Peyer's patch (tissue), 4 donors: ENCODE measurements at regions not wholly inside any gene's neighbourhood (a gene's known extent, or its start where the extent isn't known, plus 50 kb on each side); places are given as distances from the start of the nearest gene placed in this dataset.

ENCODE experiments used
- DNase-seq, 3 donors: peaks; one replicate each; pipeline ENCODE4 v3.0.0-alpha.2; 2017 to 2019
- H3K27ac ChIP-seq, 4 donors: fragments of 200-600 bp; sonication (generic); one replicate each; pipeline ENCODE4 v1.5.1; 2016 to 2019
- H3K27me3 ChIP-seq, 2 donors: fragments of 200-600 bp; sonication (generic); one replicate each; pipeline ENCODE4 v1.5.1; 2019
- H3K36me3 ChIP-seq, 3 donors: fragments of 200-600 bp; sonication (generic); one replicate each; pipeline ENCODE4 v1.5.1; 2016 to 2019
- H3K4me1 ChIP-seq, 4 donors: fragments of 200-600 bp; sonication (generic); one replicate each; pipeline ENCODE4 v1.5.1; 2016 to 2019
- H3K4me3 ChIP-seq, 4 donors: fragments of 200-600 bp; sonication (generic); 1 replicate in 3 of 4; 2 replicates in 1 of 4; pipeline ENCODE4 v1.5.1; 2016 to 2019; ENCODE audit warnings: mild to moderate bottlenecking in 1 of 4
- H3K9me3 ChIP-seq, 4 donors: fragments of 200-600 bp; sonication (generic); one replicate each; pipeline ENCODE4 v1.5.1; 2016 to 2019; ENCODE audit warnings: mild to moderate bottlenecking in 1 of 4
- CTCF ChIP-seq, 6 experiments: fragments of 450-650 bp in 4 of 6; fragments of 200-600 bp in 2 of 6; sonication (generic) in 1 of 6; IDR thresholded peaks; one replicate each; pipeline ENCODE4 v1.5.1; 2017 to 2019; ENCODE audit warnings: antibody characterized with exemption in 6 of 6, mild to moderate bottlenecking in 3 of 6, moderate library complexity in 1 of 6
- POLR2A ChIP-seq, 2 donors: fragments of 450-650 bp; IDR thresholded peaks; one replicate each; pipeline ENCODE4 v1.5.1; 2017; ENCODE audit warnings: antibody characterized with exemption in 2 of 2, mild to moderate bottlenecking in 2 of 2, moderate library complexity in 2 of 2

GRCh38 chr11:134719397-134719796 lies 307.4 kb upstream of the B3GAT1 start:
- no peaks in the 10 kb centered on the region for H3K36me3 ChIP-seq
- no peaks in the 10 kb centered on the region for H3K4me1 ChIP-seq
- H3K27me3 ChIP-seq = no peaks in the 10 kb centered on the region
- no peak for DNase-seq
- TF ChIP-seq CTCF (IDR thresholded peaks at IDR 0.05) (no peak), POLR2A (IDR thresholded peaks at IDR 0.05) (no peak)
- H3K4me3 ChIP-seq = no peak overlapping the region
- no peak overlapping the region for H3K27ac ChIP-seq
- no peaks in the 10 kb centered on the region for H3K9me3 ChIP-seq

- no peak overlapping the region for H3K27ac ChIP-seq
- TF ChIP-seq CTCF (IDR thresholded peaks at IDR 0.05) (no peak), POLR2A (IDR thresholded peaks at IDR 0.05) (no peak)
Measured at GRCh38 chr11:134716582-134716981, 304.5 kb upstream of the B3GAT1 start.

GRCh38 chr11:134714021-134714656 lies 302.1 kb upstream of the B3GAT1 start:
- Histone ChIP-seq H3K27ac (no peak overlapping the region), H3K9me3 (no peaks in the 10 kb centered on the region), H3K27me3 (no peaks in the 10 kb centered on the region), H3K4me1 (no peaks in the 10 kb centered on the region), H3K36me3 (no peaks in the 10 kb centered on the region), H3K4me3 (no peak overlapping the region)
- DNase-seq = no peak
- TF ChIP-seq CTCF (IDR thresholded peaks at IDR 0.05) (no peak), POLR2A (IDR thresholded peaks at IDR 0.05) (no peak)

More at GRCh38 chr11:134716582-134716981, 304.5 kb upstream of the B3GAT1 start:
- no peak overlapping the region for H3K4me3 ChIP-seq
- H3K4me1 ChIP-seq = no peaks in the 10 kb centered on the region
- no peaks in the 10 kb centered on the region for H3K36me3 ChIP-seq
- DNase-seq = no peak
- no peaks in the 10 kb centered on the region for H3K27me3 ChIP-seq
- no peaks in the 10 kb centered on the region for H3K9me3 ChIP-seq

- Histone ChIP-seq H3K27me3 (no peaks in the 10 kb centered on the region), H3K4me1 (no peaks in the 10 kb centered on the region), H3K36me3 (no peaks in the 10 kb centered on the region), H3K27ac (no peak overlapping the region), H3K4me3 (no peak overlapping the region), H3K9me3 (no peaks in the 10 kb centered on the region)
- DNase-seq = no peak
- no peak for TF ChIP-seq CTCF (IDR thresholded peaks at IDR 0.05)
- no peak for TF ChIP-seq POLR2A (IDR thresholded peaks at IDR 0.05)
Measured at GRCh38 chr11:134712228-134713145, 300.4 kb upstream of the B3GAT1 start.

GRCh38 chr11:134711588-134711987 lies 299.5 kb upstream of the B3GAT1 start:
- Histone ChIP-seq H3K4me1 (no peaks in the 10 kb centered on the region), H3K4me3 (no peak overlapping the region), H3K36me3 (no peaks in the 10 kb centered on the region), H3K27me3 (no peaks in the 10 kb centered on the region), H3K27ac (no peak overlapping the region), H3K9me3 (no peaks in the 10 kb centered on the region)
- TF ChIP-seq POLR2A (IDR thresholded peaks at IDR 0.05) (no peak), CTCF (IDR thresholded peaks at IDR 0.05) (no peak)
- DNase-seq = no peak
